ENCODE measurements at regions not wholly inside any gene's neighbourhood (a gene's known extent, or its start where the extent isn't known, plus 50 kb on each side); places are given as distances from the start of the nearest gene placed in this dataset.

GRCh38 chr5:99032234-99033013 lies 103.6 kb upstream of the CHD1 start:
- TF ChIP-seq CDX4 (CRISPR knock-in tag; IDR thresholded peaks at IDR 0.05; ENCODE audit: borderline replicate concordance), result no peak
- no peak for TF ChIP-seq FOXP4 (CRISPR knock-in tag; IDR thresholded peaks at IDR 0.05)
- TF ChIP-seq ZSCAN18 (CRISPR knock-in tag; IDR thresholded peaks at IDR 0.05), result no peak
- TF ChIP-seq ZNF219 (CRISPR knock-in tag; IDR thresholded peaks at IDR 0.05; ENCODE audit: borderline replicate concordance), result no peak
- TF ChIP-seq E2F1 (CRISPR knock-in tag; IDR thresholded peaks at IDR 0.05), result no peak
- TF ChIP-seq ZNF671 (CRISPR knock-in tag; IDR thresholded peaks at IDR 0.05), result no peak
- no peak for TF ChIP-seq OVOL2 (CRISPR knock-in tag; IDR thresholded peaks at IDR 0.05; ENCODE audit: borderline replicate concordance)
- TF ChIP-seq, protein P1, sequence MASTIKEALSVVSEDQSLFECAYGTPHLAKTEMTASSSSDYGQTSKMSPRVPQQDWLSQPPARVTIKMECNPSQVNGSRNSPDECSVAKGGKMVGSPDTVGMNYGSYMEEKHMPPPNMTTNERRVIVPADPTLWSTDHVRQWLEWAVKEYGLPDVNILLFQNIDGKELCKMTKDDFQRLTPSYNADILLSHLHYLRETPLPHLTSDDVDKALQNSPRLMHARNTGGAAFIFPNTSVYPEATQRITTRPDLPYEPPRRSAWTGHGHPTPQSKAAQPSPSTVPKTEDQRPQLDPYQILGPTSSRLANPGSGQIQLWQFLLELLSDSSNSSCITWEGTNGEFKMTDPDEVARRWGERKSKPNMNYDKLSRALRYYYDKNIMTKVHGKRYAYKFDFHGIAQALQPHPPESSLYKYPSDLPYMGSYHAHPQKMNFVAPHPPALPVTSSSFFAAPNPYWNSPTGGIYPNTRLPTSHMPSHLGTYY (CRISPR knock-in tag; IDR thresholded peaks at IDR 0.05), result no peak
- TF ChIP-seq, protein P2, sequence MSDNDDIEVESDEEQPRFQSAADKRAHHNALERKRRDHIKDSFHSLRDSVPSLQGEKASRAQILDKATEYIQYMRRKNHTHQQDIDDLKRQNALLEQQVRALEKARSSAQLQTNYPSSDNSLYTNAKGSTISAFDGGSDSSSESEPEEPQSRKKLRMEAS (CRISPR knock-in tag; IDR thresholded peaks at IDR 0.05), result no peak
- no peak for TF ChIP-seq KAT7 (CRISPR knock-in tag; IDR thresholded peaks at IDR 0.05; ENCODE audit: borderline replicate concordance)
- TF ChIP-seq SMAD3 (CRISPR knock-in tag; IDR thresholded peaks at IDR 0.05; ENCODE audit: borderline replicate concordance), result no peak
- TF ChIP-seq PRRX2 (CRISPR knock-in tag; IDR thresholded peaks at IDR 0.05), result no peak
- TF ChIP-seq JUN (CRISPR knock-in tag; IDR thresholded peaks at IDR 0.05), result no peak
- TF ChIP-seq TCF7 (CRISPR knock-in tag; IDR thresholded peaks at IDR 0.05; ENCODE audit: low read depth), result no peak
- no peak for TF ChIP-seq CBFB (CRISPR knock-in tag; IDR thresholded peaks at IDR 0.05; ENCODE audit: low read depth)
- Mint-ChIP-seq H3K4me1 (no peaks in the 10 kb centered on the region), H3K4me3 (no peak overlapping the region), H3K36me3 (no peaks in the 10 kb centered on the region), H3K27ac (no peak overlapping the region), H3K27me3 (ENCODE audit: low read depth) (no peaks in the 10 kb centered on the region), H3K9me3 (no peaks in the 10 kb centered on the region)
- ChIA-PET POLR2A (interaction anchor here (1.0 kb wide), 1 partner anchor 260 kb away, joined by 3 read pairs; no protein-coding TSS in a partner anchor), CTCF (interaction anchor here (0.6 to 1.2 kb wide), 7 partner anchors 28 to 127 kb away, joined by 3 to 5 read pairs (median 4); no protein-coding TSS in a partner anchor)
- peak; percentile 38 for DNase-seq (ENCODE audit: low spot score)
- peak; percentile 94 for ATAC-seq

DNA sequence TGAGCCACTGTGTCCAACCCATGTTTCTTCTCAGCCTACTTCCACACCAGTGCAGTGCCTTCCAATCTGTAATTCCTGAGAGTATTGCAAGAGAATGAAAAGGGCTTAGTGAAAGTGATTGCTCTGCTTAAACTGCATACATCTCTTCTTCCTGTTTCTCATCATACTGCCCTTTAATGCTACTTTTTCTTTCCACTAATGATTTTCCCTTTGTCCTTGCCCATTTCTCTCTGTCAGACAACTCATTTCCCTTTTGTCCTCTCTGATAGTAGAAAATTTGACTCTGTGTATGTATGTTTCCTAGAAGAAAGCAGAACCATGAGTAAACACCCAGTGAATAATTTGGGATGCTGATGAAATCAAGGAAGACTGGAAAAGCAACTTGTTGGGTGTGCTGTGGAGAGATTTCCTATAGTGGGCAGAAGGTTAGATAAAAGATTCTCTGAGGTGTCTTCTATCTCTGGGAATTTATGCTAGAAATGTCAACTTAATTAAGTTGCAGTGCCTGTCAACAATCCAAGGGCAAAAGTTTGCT lies 102.2 kb upstream of the CHD1 start:
- H3K27ac Mint-ChIP-seq, result no peak overlapping the region
- ChIA-PET CTCF (interaction anchor here (0.6 kb wide), 1 partner anchor 124 kb away, joined by 6 read pairs; no protein-coding TSS in a partner anchor), POLR2A (no interaction called here)
- H3K9me3 Mint-ChIP-seq, result no peaks in the 10 kb centered on the region
- no peaks in the 10 kb centered on the region for H3K27me3 Mint-ChIP-seq (ENCODE audit: low read depth)
- DNase-seq (ENCODE audit: low spot score) (no peak), ATAC-seq (no peak)
- H3K36me3 Mint-ChIP-seq, result no peaks in the 10 kb centered on the region
- no peaks in the 10 kb centered on the region for H3K4me1 Mint-ChIP-seq
- H3K4me3 Mint-ChIP-seq, result no peak overlapping the region
- TF ChIP-seq TEAD4 (CRISPR knock-in tag; IDR thresholded peaks at IDR 0.05) (no peak), CBFB (CRISPR knock-in tag; IDR thresholded peaks at IDR 0.05; ENCODE audit: low read depth) (no peak), TCF7 (CRISPR knock-in tag; IDR thresholded peaks at IDR 0.05; ENCODE audit: low read depth) (no peak), E2F1 (CRISPR knock-in tag; IDR thresholded peaks at IDR 0.05) (no peak), ESRRA (CRISPR knock-in tag; IDR thresholded peaks at IDR 0.05; ENCODE audit: borderline replicate concordance) (no peak), FOXK1 (CRISPR knock-in tag; IDR thresholded peaks at IDR 0.05) (no peak), ZNF121 (CRISPR knock-in tag; IDR thresholded peaks at IDR 0.05) (no peak), ZNF232 (CRISPR knock-in tag; IDR thresholded peaks at IDR 0.05) (no peak), NFYB (CRISPR knock-in tag; conservative IDR thresholded peaks at IDR 0.05; ENCODE audit: low read depth) (no peak)
- TF ChIP-seq, protein P3, sequence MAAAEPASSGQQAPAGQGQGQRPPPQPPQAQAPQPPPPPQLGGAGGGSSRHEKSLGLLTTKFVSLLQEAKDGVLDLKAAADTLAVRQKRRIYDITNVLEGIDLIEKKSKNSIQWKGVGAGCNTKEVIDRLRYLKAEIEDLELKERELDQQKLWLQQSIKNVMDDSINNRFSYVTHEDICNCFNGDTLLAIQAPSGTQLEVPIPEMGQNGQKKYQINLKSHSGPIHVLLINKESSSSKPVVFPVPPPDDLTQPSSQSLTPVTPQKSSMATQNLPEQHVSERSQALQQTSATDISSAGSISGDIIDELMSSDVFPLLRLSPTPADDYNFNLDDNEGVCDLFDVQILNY (CRISPR knock-in tag; IDR thresholded peaks at IDR 0.05), result no peak
- TF ChIP-seq, protein P2 (CRISPR knock-in tag; IDR thresholded peaks at IDR 0.05), result no peak
- TF ChIP-seq, protein P4, sequence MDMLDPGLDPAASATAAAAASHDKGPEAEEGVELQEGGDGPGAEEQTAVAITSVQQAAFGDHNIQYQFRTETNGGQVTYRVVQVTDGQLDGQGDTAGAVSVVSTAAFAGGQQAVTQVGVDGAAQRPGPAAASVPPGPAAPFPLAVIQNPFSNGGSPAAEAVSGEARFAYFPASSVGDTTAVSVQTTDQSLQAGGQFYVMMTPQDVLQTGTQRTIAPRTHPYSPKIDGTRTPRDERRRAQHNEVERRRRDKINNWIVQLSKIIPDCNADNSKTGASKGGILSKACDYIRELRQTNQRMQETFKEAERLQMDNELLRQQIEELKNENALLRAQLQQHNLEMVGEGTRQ (CRISPR knock-in tag; IDR thresholded peaks at IDR 0.05), result no peak

Data from WTC11 (cell line).